GM18498 (cell line): ENCODE measurements at regions not wholly inside any gene's neighbourhood (a gene's known extent, or its start where the extent isn't known, plus 50 kb on each side); places are given as distances from the start of the nearest gene placed in this dataset.
A peak's percentile ranks its signal among the peaks of the same experiment; 100 is the strongest.

Experiments
- ATAC-seq: cut with Tn5 transposase; IDR thresholded peaks from one replicate; pipeline ENCODE4 v1.9.1; 2021; ENCODE audit warnings: mild to moderate bottlenecking, moderate library complexity; ENCODE audit not compliant: unreplicated experiment

DNA sequence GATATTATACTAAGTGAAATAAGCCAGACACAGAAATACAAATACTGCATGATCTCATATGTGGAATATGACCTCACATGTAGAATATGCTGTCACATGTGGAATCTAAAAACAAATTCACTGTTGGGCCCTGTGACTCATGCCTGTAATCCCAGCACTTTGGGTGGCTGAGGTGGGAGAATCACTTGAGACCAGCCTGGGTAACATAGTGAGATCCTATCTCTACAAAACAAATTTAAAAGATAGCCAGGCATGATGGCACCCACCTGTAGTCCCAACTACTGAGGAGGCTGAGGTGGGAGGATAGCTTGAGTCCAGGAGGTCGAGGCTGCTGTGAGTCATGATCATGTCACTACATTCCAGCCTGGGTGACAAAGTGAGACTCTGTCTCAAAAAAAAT, 160.3 kb downstream of the PTEN start:
- no peak for ATAC-seq

GRCh38 chr10:88026031-88026430, 162.6 kb downstream of the PTEN start:
- no peak for ATAC-seq

DNA sequence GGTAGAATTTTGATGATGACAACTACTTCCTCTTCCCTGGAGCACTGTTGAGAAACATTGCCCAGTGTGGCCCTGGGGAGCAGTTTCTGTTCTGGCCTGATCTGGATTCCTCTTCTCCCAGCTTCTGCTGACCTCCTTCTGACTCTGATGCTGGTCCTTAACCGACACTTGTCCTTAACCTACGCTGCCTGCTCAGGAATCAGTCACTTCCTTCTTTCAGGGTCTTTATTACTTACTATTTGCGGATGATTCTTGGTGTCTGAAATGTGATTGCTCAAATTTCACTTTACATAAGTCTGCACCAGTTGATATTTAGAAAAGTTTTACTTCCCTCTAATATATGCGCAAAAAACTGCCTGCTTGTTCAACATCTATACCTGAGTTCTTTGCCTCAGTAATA, 164.1 kb downstream of the PTEN start:
- peak; percentile 45 for ATAC-seq

GRCh38 chr10:88028072-88028471, 164.6 kb downstream of the PTEN start:
- no peak for ATAC-seq

GRCh38 chr10:88028654-88029053, 165.2 kb downstream of the PTEN start:
- no peak for ATAC-seq

GRCh38 chr10:88032566-88032965, 169.1 kb downstream of the PTEN start:
- no peak for ATAC-seq

DNA sequence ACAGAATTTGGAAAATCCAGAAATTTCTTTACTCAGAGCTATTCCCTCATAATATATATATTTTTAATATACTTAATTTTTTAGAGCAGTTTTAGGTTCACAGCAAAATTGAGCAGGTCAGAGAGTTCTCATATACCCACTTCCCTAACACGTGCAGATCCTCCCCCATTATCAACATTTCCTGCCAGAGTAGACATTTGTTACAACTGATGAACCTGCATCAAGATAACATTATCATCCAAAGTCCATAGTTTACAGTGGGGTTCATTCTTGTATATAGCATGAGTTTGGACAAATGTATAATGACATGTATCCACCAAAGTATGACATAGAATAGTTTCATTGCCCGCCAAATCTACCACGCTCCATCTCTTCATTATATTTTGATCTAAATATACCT, 170.0 kb downstream of the PTEN start:
- ATAC-seq: no peak

GRCh38 chr10:88033793-88034192, 170.4 kb downstream of the PTEN start:
- ATAC-seq: no peak

GRCh38 chr10:88036126-88036525, 172.7 kb downstream of the PTEN start:
- ATAC-seq: no peak

DNA sequence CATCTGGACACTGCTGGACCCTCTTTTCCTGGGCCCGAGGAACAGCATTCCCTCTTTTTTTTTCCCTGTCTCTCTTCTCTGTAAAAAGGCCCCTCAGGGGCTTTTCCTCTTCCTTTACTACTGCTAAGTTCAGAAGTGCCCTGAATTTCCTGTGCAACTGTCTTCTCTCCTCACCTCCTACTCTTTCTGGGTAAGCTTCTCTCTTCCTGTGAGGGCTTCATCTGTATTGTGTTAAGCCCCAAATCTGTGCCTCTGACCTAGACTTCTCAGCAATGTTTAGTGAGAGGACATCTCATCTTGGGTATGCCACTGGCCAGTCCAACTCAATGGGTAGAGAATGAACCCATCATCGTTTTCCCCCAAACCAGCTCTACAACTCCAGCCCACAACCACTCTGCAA, 174.2 kb downstream of the PTEN start:
- no peak for ATAC-seq

GRCh38 chr10:88038268-88038667, 174.8 kb downstream of the PTEN start:
- ATAC-seq: no peak

DNA sequence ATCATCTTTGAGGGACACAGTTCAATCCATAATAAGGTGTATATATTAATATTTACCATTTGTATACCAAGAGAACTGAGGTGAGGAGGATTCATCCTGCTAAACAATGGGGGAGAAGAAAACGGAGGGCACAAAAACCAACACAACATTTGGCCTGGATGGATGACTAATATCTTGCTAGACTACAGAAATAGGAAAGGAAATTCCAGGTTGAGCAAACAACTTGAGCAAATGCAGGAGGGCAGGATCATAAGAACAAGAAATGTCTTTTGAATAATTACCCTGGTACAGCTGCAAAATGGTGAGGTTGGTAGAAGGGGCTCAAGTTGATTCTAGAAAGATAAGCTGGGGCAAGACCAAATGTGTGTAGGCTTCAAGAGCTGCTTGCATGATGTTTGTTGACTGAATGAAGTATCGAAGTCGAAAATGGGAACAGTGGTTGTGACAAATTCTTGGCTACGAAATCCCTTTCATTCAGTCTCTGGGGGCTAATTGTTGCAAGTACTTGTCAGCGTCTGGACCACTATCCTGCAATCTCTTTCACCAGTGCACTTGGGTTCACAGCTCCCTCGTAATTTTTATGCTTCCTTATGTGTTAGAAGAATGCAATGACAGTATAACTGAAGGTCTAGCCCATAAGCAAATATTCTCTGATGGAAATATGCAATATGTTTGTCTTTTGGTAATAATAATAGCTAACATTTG, 176.2 kb downstream of the PTEN start:
- no peak for ATAC-seq

- ATAC-seq: no peak
Observed at GRCh38 chr10:88041243-88042159, 178.1 kb downstream of the PTEN start.

DNA sequence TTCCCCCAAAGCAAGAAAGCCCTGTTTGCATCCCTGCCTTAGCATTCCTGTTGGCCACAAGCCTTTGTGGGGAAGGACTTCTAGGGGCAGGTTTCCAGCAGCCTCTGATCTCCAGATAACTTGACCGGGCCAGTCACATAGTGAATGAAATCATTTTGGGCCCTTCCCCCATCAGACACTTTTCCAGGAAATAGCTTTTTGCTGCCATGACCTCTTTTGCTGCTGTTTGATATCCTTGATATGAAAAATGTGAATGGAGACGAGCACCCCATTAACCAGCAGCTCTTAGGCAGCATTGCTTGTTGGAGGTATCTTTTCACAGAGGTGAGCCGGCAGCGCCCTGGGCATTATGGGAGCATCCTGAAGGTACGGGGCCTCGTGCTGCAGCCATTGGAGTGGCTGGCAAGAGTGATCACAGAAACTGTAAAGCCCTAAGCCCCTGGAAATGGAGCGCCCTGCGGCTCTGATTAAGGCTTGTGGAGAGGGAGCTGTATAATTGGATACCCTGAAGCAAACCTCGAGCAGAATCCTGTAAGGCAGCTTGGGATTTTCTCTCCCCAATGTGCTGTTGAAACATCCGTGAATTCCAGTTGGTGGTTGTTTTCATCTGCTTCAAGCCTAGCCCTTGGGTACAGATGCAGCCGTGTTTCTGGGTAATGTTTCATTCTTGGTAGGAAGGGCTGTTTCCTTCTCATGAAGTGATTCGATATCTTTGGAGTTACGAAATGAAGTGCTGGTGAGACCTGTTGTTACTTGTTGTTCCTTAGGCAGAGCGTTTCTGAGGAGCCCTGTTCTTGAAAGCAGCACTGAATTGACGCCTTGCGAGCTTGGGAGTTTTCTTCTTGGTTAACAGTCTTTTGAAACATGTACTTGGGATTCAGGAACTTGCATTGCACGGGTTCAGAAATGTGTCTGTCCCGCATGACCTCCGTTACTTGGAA, 179.0 kb downstream of the PTEN start:
- ATAC-seq: no peak

DNA sequence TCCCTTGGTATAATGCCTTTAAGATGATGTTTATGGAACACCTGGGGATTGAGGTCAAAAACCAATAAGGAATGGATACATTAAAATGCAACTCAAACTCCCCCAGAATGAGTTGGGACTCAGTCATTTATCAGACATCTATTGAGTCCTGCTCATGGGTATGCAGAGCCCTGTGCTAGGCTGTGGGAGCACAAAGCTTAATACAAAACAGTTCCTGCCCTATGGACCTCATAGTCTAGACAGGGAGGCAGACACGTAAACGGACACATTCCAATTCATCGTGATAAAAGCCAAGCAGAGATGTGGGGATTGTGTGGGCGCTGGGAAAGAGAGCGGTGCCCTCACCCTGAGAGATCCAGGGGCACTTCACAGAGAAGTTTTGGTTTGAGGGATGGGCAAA, 181.7 kb downstream of the PTEN start:
- no peak for ATAC-seq

DNA sequence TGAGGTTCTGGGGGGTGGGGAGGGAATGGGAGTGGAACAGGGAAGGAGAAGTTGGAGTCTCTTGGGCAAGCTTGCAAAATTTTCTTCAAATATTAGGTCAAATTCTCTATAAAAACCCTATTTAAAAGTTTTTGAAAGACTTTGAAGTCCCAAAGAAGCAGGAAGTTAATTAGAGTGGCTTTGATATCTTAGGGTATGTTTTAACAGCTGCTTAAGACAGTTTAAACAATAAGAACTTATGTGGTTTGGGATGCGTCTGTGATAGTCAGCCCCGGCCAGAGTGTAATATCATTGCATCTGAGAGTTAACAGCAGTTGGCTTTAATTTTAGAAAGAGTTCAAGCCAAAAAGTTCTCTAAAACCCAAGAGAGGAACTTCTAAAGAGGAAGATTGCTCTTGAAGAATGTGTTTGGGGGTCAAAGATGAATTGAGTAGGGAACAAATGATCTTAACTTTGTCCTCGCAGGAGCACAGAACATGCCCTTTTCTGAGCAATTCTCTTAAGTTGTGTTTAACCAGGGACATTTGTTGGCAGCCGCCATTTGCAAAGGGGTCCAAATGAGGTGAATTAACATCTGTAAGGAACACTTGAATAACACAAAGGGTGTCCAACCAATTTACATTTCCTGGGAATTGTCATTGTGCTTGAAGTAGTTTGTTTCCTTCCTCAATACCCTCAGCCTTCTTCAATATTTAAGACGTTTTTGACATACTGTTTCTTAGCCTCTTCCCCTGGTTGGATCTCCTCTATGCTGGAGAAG, 182.4 kb downstream of the PTEN start:
- no peak for ATAC-seq

DNA sequence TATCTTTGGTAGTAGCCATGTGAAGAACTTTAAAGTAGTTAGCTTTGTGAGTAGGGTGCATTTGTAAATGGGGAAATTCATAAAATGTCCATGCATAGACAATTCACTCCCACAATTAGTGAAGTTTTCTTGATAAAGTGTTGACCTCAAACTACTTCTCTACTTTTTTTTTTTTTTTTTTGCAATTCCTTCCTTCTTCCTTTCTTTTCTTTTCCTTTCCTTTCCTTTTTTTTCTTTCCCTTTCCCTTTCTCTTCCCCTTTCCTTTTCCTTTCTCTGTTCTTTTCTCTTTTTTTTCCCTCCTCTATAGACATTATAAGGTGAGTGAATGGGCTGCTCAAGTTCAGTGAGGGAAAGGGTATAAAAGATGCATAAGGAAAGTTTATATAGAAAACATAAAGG, 184.2 kb downstream of the PTEN start:
- no peak for ATAC-seq

- ATAC-seq: no peak
Observed at GRCh38 chr10:88048312-88048711, 184.9 kb downstream of the PTEN start.

DNA sequence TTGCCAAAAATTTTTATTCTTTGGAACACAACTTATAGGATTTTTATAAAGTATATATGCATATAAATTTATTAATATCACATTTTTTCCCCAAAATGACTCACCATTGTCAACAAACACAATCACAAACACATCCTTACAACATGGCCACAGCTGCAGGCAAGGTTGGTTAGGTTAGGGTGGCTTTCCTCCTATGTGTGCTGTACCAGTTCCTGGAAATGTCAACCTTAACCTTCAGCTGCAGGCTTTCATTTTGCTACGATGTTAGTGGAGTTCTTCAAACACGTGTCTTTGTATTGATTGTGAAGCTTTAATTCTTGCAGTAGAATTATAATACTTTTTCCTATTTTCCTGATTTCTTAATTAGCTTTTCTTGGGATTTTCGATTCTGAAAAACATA, 185.8 kb downstream of the PTEN start:
- ATAC-seq: no peak

DNA sequence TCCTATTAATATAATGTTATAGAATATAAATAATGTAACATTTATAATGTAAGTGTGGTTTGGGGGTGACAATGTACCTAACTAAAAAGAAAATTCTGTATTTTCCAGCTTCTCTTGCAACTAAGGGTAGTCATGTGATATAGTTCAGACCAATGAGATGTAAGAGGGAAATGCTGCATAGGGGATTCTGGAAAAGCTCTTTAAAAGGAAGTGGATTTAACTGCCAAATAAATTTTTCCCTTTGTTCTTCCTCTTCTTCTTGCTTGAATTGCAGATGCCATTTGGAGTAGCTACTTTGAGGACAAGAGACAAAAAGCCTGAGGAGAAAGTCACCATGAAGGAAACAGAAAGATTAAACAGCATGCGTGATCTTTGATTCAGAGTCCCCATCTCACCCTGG, 194.3 kb downstream of the PTEN start:
- no peak for ATAC-seq
